GM12865 (cell line): ENCODE measurements at regions not wholly inside any gene's neighbourhood (a gene's known extent, or its start where the extent isn't known, plus 50 kb on each side); places are given as distances from the start of the nearest gene placed in this dataset.

Experiments
- DNase-seq: peaks from one replicate; pipeline ENCODE4 v3.0.0; 2010; ENCODE audit warnings: low read depth
- H3K4me3 ChIP-seq: 2 replicates; pipeline ENCODE4 v1.5.1; 2011; ENCODE audit warnings: mild to moderate bottlenecking, low read depth, low read length, control low read depth
- TF ChIP-seq, protein P1 (sequence below): IDR thresholded peaks from 2 replicates; pipeline ENCODE4 v1.5.1; 2011; ENCODE audit warnings: low read length, control low read depth, low read depth, inconsistent platforms; ENCODE audit not compliant: insufficient read depth; ENCODE audit errors: missing control alignments

DNA sequence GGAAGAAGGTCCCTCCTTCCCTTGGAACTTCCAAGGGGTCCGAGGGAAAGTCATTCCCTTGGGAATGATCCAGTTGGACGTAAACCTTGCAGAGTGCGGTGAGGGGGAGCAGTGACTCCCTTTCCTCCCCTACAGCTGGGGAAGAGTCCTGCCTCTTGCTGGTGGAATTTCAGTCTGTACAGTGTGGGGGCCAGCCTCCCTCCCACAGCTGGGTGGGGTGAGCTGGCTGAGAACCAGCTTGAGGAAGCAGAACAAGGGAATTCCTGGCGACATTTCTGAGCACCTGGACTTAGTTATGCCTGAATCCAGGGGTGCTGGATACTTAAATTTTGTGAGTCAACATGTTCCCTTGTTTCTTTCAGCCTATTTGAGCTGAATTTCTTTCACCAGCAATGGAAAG lies 152.0 kb downstream of the ANKRD60 start:
- DNase-seq, result no peak
- no peak overlapping the region for H3K4me3 ChIP-seq
- TF ChIP-seq, protein P1, sequence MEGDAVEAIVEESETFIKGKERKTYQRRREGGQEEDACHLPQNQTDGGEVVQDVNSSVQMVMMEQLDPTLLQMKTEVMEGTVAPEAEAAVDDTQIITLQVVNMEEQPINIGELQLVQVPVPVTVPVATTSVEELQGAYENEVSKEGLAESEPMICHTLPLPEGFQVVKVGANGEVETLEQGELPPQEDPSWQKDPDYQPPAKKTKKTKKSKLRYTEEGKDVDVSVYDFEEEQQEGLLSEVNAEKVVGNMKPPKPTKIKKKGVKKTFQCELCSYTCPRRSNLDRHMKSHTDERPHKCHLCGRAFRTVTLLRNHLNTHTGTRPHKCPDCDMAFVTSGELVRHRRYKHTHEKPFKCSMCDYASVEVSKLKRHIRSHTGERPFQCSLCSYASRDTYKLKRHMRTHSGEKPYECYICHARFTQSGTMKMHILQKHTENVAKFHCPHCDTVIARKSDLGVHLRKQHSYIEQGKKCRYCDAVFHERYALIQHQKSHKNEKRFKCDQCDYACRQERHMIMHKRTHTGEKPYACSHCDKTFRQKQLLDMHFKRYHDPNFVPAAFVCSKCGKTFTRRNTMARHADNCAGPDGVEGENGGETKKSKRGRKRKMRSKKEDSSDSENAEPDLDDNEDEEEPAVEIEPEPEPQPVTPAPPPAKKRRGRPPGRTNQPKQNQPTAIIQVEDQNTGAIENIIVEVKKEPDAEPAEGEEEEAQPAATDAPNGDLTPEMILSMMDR, result no peak

DNA sequence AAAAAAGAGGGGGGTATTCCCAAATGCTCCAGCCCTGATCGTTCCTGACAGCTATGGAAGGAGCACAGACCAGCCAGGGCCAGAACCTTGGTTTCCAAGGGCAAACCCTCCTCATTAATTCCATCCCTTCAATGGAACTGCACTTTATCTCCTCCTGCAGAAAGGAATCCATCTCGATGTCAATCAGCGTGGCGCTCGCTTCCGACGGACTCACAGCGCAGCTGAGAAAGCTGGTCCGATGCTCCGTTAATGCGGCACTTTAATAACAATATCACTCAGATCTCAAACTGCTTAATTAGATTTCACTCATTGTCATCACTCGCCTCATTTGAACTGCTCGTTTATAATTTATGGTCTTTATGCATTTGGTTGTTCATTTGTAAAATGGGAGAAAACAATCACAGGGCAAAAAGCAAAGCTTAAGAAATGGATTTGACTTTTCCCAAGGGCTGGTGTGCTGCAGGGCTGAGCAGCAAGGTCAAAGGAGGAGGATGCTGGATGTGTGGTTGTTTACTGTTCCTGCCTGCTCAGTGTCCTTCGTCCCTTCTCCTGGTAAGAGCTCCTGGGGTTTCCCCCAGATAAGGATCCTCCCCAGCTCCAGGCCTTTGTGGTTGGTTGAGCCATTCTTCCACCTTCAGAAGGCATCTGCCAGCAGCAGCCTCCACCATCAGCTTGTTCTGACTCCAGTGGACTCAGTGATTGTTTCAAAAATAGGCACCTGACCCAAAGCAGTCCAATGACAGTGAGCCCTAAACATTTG lies 152.7 kb downstream of the ANKRD60 start:
- TF ChIP-seq, protein P1, result no peak
- H3K4me3 ChIP-seq, result no peak overlapping the region
- DNase-seq, result no peak

DNA sequence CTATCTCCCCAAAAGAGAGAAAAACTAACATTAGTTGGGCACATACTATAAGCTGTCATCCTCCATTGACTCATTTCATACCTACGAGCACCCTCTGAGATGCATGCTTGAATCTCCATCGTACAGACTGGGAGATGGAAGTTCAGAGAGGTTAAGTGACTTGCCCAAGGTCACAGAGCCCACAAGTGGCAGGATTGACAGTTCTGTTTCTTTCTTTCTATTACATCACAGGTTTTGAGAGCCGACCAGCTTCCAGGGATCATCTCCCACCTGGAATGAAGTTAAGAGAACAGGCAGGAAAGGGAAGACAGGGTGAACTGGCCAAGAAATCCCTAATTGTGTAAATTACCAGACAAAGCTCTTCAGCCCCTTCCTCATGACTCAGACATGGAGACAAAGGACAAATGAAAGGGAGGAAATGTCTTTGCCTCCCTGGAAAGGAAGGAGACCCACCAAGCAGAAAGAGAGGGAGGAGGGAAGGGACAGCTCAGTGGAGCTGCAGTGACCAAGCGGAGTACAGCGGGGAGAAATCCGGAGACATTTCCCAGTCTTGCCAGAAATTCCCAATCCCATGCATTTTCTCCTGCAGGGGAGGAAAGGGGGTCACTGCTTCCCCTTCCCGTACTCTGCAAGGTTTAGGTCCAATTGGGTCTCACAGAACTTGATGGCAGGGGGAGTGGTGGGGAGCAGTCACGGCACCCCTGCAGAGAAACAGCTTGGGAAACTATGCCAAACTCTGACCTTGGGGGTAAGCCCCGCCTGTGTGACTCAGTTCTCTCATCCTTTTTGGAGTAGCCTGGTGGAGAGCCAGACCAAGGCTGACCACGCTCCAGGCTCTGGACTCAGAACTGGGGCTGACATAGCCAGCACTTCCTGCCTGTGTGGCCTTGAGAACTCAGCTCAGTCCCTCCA lies 154.3 kb downstream of the ANKRD60 start:
- TF ChIP-seq, protein P1, result no peak
- H3K4me3 ChIP-seq, result no peak overlapping the region
- no peak for DNase-seq

DNA sequence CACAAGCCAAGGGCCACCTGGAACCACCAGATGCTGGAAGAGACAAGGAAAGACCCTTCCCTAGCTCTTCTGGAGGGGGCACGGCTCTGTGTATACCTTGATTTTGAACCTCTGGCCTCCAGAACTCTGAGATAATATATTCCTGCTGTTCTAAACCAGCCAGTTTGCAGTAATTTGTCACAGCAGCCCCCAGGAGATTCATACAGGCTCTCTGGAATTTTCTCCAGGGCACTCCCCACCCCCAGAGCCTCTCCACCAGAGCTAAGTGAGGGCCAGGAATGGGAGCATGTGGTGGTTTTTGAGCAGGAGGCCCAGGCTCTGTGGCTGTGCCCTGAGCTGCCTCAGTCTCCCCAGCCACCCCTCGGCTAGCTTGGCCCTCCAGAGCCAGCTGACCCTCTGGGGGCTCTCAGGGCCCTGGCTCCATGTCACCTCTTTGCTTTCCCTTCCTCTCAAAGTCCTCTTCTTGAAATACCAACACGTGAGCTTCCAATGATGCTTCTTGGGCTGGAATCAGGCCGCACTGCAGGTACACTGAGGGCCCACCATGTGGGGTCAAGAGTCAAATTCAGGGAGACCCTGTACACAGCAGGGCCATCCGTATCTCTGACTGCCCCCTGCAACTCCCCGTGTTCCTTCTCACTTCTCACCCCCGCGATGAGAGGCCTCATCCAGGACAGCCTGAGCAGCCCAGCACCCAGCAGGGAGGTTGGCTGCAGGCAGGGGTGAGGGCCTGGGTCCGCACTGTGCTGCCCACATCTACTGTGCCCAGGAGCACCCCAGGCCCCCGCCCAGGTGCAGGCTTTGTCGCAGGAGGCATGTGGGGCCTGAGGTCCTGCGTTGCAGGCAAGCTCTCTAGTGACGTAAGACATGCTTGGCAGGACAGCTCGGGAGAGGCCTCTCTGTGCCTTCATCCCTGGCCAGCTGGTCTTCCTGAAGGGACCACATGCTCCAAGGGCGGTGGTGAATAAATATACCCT lies 155.5 kb downstream of the ANKRD60 start:
- TF ChIP-seq, protein P1, result no peak
- DNase-seq, result no peak
- no peak overlapping the region for H3K4me3 ChIP-seq

DNA sequence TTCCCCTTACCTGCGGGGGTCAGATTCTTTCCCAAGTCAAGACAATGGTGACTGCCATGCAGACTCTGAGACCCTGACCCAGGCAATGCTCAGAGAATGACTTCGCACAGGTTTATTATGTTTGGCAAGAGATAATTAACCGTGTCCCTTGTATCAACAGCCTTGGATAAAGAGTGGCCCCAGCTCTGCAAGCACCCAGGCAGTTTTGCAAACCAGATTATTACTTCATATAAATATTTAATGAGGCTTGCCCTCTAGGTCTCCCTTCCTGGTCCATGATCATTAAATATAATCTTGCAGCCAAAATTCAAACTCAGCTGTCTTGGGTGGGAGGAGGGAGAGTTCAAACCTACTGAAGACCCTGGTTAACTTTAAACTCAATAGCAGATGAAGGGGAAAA lies 156.5 kb downstream of the ANKRD60 start:
- H3K4me3 ChIP-seq, result no peak overlapping the region
- TF ChIP-seq, protein P1, result no peak

DNA sequence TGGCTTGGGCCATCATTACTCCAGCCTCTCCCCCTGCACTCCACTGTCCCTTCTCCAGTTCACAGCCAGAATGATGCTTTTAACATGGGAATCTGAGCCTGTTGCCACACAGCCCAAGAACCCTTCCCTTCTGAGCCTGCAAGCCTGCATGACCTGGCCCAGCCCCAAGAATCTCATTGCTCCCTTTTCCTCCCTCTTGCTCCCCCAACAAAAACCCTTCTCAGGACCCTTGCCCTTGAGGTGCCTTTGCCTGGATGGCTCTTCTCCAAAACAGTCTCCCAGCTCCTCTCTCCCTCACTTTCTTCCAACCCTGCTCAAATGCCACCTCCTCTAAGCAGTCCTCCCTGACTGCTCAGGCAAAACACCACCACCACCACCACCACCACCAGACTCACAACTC lies 157.2 kb downstream of the ANKRD60 start:
- no peak overlapping the region for H3K4me3 ChIP-seq
- DNase-seq, result no peak
- TF ChIP-seq, protein P1, result no peak

More for the DNA sequence above, 156.5 kb downstream of the ANKRD60 start:
- no peak for DNase-seq
